Thyroid gland (tissue), 4 donors: ENCODE measurements at regions not wholly inside any gene's neighbourhood (a gene's known extent, or its start where the extent isn't known, plus 50 kb on each side); places are given as distances from the start of the nearest gene placed in this dataset.

ENCODE experiments used
- DNase-seq, 2 donors: peaks; one replicate each; pipeline ENCODE4 v3.0.0-alpha.2; 2019
- H3K27ac ChIP-seq, 3 donors: fragments of 200-600 bp; sonication (generic); 1 replicate in 2 of 3; 2 replicates in 1 of 3; pipeline ENCODE4 v1.5.1; 2016 to 2019; ENCODE audit warnings: mild to moderate bottlenecking in 1 of 3, moderate library complexity in 1 of 3
- H3K27me3 ChIP-seq: fragments of 200-600 bp; sonication (generic); one replicate; pipeline ENCODE4 v1.5.1; 2019
- H3K36me3 ChIP-seq, 2 donors: fragments of 200-600 bp; sonication (generic); one replicate each; pipeline ENCODE4 v1.5.1; 2016 to 2019
- H3K4me1 ChIP-seq, 2 donors: fragments of 200-600 bp; sonication (generic); one replicate each; pipeline ENCODE4 v1.5.1; 2017 to 2019
- H3K4me3 ChIP-seq, 3 donors: fragments of 200-600 bp; sonication (generic); replicated peaks in 1 of 3; 1 replicate in 2 of 3; 2 replicates in 1 of 3; pipeline ENCODE4 v1.5.1; 2016; ENCODE audit warnings: mild to moderate bottlenecking in 1 of 3
- H3K9me3 ChIP-seq: fragments of 200-600 bp; sonication (generic); one replicate; pipeline ENCODE4 v1.5.1; 2017
- POLR2A ChIP-seq, 2 donors: fragments of 450-650 bp; IDR thresholded peaks; one replicate each; pipeline ENCODE4 v1.6.1; 2017; ENCODE audit warnings: antibody characterized with exemption in 2 of 2, mild to moderate bottlenecking in 2 of 2, moderate library complexity in 1 of 2
- WGBS, 2 donors: methylation state at CpG; one replicate each; pipeline ENCODE4 v1.1.5; 2017; 5-methylcytosine and 5-hydroxymethylcytosine counted together
- intact Hi-C: fragments of 100-400 bp; cut with DNase I; formaldehyde crosslinking; loops from one replicate; pipeline ENCODE4 v1.15.1; 2023
- TF ChIP-seq, protein P1 (sequence below), 6 experiments: fragments of 200-600 bp in 3 of 6; fragments of 450-650 bp in 3 of 6; sonication (generic) in 3 of 6; IDR thresholded peaks; one replicate each; pipeline ENCODE4 v1.5.1; 2016 to 2019; ENCODE audit warnings: antibody characterized with exemption in 6 of 6, mild to moderate bottlenecking in 2 of 6, inconsistent platforms in 1 of 6, moderate library complexity in 1 of 6

GRCh38 chr6:164882236-164882635 is 427.2 kb downstream of the C6orf118 start:
- no peaks in the 10 kb centered on the region for H3K9me3 ChIP-seq
- H3K27me3 ChIP-seq = no peaks in the 10 kb centered on the region
- no peak overlapping the region for H3K4me3 ChIP-seq
- no peaks in the 10 kb centered on the region for H3K4me1 ChIP-seq
- intact Hi-C loops = no loop called here
- H3K36me3 ChIP-seq = no peaks in the 10 kb centered on the region
- no peak for DNase-seq
- no peak overlapping the region for H3K27ac ChIP-seq
- TF ChIP-seq, protein P1, sequence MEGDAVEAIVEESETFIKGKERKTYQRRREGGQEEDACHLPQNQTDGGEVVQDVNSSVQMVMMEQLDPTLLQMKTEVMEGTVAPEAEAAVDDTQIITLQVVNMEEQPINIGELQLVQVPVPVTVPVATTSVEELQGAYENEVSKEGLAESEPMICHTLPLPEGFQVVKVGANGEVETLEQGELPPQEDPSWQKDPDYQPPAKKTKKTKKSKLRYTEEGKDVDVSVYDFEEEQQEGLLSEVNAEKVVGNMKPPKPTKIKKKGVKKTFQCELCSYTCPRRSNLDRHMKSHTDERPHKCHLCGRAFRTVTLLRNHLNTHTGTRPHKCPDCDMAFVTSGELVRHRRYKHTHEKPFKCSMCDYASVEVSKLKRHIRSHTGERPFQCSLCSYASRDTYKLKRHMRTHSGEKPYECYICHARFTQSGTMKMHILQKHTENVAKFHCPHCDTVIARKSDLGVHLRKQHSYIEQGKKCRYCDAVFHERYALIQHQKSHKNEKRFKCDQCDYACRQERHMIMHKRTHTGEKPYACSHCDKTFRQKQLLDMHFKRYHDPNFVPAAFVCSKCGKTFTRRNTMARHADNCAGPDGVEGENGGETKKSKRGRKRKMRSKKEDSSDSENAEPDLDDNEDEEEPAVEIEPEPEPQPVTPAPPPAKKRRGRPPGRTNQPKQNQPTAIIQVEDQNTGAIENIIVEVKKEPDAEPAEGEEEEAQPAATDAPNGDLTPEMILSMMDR (IDR thresholded peaks at IDR 0.05) = no peak
- TF ChIP-seq POLR2A (IDR thresholded peaks at IDR 0.05) = no peak

GRCh38 chr6:164871783-164872182 is 437.6 kb downstream of the C6orf118 start:
- intact Hi-C loops = no loop called here
- H3K36me3 ChIP-seq = no peaks in the 10 kb centered on the region
- no peak overlapping the region for H3K27ac ChIP-seq
- no peak overlapping the region for H3K4me3 ChIP-seq
- no peak for TF ChIP-seq POLR2A (IDR thresholded peaks at IDR 0.05)
- H3K27me3 ChIP-seq = no peaks in the 10 kb centered on the region
- WGBS, 2 donors = 82 to 92% methylated on average over 2 of the region's 2 CpGs
- H3K9me3 ChIP-seq = no peaks in the 10 kb centered on the region
- H3K4me1 ChIP-seq = no peaks in the 10 kb centered on the region
- DNase-seq = no peak

- H3K36me3 ChIP-seq = no peaks in the 10 kb centered on the region
- intact Hi-C loops = no loop called here
- TF ChIP-seq, protein P1 (IDR thresholded peaks at IDR 0.05) = no peak
- TF ChIP-seq POLR2A (IDR thresholded peaks at IDR 0.05) = no peak
- WGBS, 2 donors = 41 to 56% methylated on average over 2 of the region's 2 CpGs
- DNase-seq = no peak
- no peaks in the 10 kb centered on the region for H3K4me1 ChIP-seq
- H3K27ac ChIP-seq = no peak overlapping the region
- H3K9me3 ChIP-seq = no peaks in the 10 kb centered on the region
- H3K27me3 ChIP-seq = no peaks in the 10 kb centered on the region
- H3K4me3 ChIP-seq = no peak overlapping the region
These were observed 439.2 kb downstream of the C6orf118 start for GRCh38 chr6:164870164-164870563.

- TF ChIP-seq POLR2A (IDR thresholded peaks at IDR 0.05) = no peak
- TF ChIP-seq, protein P1 (IDR thresholded peaks at IDR 0.05) = no peak
- H3K9me3 ChIP-seq = no peaks in the 10 kb centered on the region
- H3K4me3 ChIP-seq = no peak overlapping the region
- WGBS, 2 donors = 79 to 80% methylated on average over 4 of the region's 4 CpGs
- H3K27me3 ChIP-seq = no peaks in the 10 kb centered on the region
- H3K4me1 ChIP-seq = no peaks in the 10 kb centered on the region
- H3K36me3 ChIP-seq = no peaks in the 10 kb centered on the region
- no peak overlapping the region for H3K27ac ChIP-seq
- intact Hi-C loops = no loop called here
- no peak for DNase-seq
These were observed 447.4 kb downstream of the C6orf118 start for GRCh38 chr6:164861967-164862366.

GRCh38 chr6:164859816-164860215 is 449.6 kb downstream of the C6orf118 start:
- no peaks in the 10 kb centered on the region for H3K27me3 ChIP-seq
- no peaks in the 10 kb centered on the region for H3K9me3 ChIP-seq
- H3K4me3 ChIP-seq = no peak overlapping the region
- intact Hi-C loops = no loop called here
- DNase-seq = no peak
- no peaks in the 10 kb centered on the region for H3K4me1 ChIP-seq
- TF ChIP-seq, protein P1 (IDR thresholded peaks at IDR 0.05) = no peak
- TF ChIP-seq POLR2A (IDR thresholded peaks at IDR 0.05) = no peak
- no peaks in the 10 kb centered on the region for H3K36me3 ChIP-seq
- no peak overlapping the region for H3K27ac ChIP-seq
- WGBS, 2 donors = 73 to 75% methylated on average over 6 of the region's 6 CpGs

GRCh38 chr6:164856138-164856537 is 453.3 kb downstream of the C6orf118 start:
- intact Hi-C loops = no loop called here
- DNase-seq = no peak
- Histone ChIP-seq H3K4me1 (no peaks in the 10 kb centered on the region), H3K36me3 (no peaks in the 10 kb centered on the region), H3K4me3 (no peak overlapping the region), H3K27me3 (no peaks in the 10 kb centered on the region), H3K9me3 (no peaks in the 10 kb centered on the region), H3K27ac (no peak overlapping the region)
- TF ChIP-seq, protein P1 (IDR thresholded peaks at IDR 0.05) = no peak
- TF ChIP-seq POLR2A (IDR thresholded peaks at IDR 0.05) = no peak
- 75 to 76% methylated on average over 8 of the region's 8 CpGs for WGBS, 2 donors
